NCI-H2029 treated with DMSO at 0.1 percent for 48 hours (cell line): ENCODE measurements at regions not wholly inside any gene's neighbourhood (a gene's known extent, or its start where the extent isn't known, plus 50 kb on each side); places are given as distances from the start of the nearest gene placed in this dataset.

Experiments
- DNase-seq: peaks from one replicate; lab custom pipeline; 2025; lab: John Stamatoyannopoulos, UW

DNA sequence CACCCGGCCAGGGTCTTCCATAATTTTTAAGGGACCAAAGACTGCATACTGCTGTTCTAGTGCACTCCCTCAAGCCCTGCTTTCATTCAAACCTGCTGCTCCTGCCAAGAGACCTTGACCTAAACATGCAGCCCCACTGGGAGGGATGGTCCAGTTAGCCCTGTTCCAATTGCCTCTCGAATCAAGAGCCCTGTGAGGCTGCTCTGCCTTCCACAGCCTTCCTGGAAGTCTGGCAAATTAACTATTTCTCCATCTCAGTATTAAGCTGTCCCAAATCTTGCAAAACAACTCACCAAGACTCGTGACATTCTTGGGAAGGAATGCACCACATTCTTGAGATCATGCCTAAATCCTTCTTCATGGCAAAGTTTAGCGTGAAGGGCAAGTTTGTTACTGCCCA, 231.3 kb downstream of the C1orf94 start:
- DNase-seq, result no peak

DNA sequence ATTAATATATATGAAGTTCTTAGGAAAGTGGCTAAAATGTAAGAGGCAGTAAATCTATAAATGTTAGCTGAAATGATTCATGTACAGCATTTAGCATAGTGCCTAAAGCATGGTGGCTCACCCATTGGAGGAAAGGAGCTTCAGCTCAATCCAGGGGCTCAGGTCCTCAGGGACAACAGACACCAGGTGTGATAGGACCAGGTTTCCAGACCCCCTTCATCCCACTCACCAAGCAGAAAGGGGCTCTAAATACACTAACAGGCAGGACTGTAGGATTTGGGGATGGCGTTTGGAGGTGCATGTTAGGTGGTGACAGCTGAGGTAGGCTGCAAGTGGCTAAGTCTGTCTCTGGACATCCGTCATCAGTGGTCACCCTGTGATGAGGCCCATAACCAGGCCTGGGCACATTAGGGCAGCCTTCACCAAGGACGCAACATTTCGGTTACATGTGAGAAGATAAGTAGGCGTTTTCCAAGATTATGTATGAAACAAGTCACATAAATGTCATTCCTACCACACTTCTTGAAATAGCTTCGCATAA, 233.1 kb downstream of the C1orf94 start:
- DNase-seq, result no peak

DNA sequence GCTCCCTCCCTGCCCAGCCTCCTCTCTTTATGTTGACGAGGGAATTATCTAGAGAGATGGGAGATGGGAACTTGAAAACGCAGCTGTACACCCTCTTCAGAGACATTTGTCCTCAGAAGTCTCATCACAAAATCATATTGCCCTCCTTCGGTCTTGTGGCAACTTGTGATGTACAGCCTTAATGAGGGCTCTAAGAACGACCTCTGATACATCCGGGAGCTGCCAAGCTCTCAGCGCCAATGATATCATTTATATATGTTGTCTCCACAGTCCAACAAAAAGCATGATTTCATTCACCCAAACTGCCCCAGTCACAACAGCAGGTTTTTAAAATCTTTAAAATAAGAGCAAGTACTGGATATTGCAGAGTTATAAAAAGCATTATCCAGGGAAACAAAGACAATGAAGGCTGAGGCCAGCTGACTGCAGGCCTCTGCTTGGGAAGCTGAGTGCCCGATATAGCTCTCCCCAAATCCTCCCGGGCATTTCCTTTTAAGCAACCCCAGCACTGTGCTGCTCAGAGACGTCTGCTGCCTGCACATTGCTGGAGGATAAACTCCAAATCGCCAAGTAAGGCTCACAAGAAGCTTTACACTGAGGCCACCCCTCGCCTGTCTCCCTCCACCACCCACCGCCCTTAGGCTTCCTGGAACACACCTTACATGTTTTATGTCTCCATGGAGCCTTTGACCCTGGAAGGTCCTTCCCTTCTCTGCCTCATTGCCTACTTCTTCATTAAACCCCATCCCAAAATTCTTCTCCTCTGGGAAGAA, 236.1 kb downstream of the C1orf94 start:
- no peak for DNase-seq

DNA sequence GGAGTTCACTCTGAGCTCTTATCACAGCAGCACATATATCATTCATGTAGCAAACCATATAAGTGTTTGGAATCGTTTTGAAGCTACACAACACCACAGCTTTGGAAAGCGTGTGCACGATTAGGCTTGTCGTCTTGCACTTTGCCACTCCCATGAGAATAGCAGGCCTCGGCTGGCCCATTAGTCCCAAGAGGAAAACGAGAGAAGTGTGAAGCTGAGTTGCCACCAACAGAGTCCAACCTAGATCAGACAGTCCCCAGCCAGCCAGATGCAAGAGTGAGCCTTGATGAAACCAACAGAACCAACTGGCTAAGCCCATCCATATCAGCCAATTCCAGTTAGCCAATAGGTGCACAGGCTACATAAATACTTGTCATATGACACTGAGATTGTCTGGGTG, 238.4 kb downstream of the C1orf94 start:
- no peak for DNase-seq

DNA sequence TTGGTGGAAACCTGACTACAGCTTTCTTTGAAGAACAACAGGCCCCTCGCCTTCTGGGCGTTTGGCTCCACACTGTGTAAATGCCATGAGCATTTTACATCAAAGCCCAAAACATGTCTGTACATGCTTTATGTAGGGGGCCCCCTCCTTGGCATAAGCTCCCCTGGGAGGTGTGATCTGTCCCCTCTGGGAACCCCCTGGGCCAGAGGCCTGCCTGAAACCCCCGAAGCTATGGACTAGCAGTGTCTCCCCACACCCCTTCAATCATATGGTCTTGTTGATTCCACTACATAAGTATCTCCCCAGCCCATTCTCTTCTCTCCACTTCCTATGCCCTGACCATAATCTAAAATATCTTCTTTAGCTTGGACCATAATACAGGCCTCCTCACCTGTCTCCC, 241.5 kb downstream of the C1orf94 start:
- no peak for DNase-seq

- no peak for DNase-seq
Observed at GRCh38 chr1:34419663-34420136, 243.0 kb downstream of the C1orf94 start.

DNA sequence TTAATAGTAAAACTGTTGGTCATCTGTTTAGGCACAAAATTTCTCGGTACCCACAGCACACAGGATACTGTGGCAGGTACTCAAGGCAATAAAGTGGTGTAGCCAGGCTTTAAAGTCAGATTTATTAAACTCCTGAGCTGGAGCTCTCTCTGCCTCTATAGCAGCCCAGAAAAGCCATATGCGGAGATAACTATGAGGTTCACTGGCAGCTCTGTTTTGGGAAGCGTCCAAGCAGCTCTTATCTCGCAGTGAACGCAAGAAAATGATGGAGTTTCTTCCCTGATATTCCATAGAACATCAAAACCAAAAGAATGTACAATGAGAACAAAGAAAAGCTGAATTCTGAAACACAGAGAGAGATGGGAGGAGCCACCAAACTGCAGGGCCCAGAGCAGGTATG, 248.3 kb downstream of the C1orf94 start:
- DNase-seq, result no peak

GRCh38 chr1:34425785-34426184, 249.1 kb downstream of the C1orf94 start:
- no peak for DNase-seq

GRCh38 chr1:34426325-34426896, 249.7 kb downstream of the C1orf94 start:
- no peak for DNase-seq

DNA sequence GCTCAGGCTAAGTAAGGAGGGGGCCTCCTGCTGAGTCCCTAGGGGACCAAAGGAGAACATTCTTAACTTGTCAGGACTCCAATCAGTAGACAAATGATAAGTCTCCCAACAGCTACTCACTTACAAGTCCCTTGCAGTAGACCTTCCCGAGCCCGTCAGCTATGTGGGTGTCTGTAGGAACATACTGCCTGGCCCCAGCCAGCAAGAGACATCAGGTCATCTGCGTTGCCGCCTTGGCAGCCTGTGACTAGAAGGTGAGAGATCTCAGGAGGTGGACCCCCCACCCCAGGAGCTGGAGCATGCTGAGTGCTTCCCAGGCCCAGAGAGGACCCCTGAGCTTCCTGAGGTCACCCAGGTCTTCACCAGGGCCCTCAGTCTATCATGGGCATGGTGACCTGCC, 250.5 kb downstream of the C1orf94 start:
- no peak for DNase-seq

GRCh38 chr1:34433099-34433498, 256.4 kb downstream of the C1orf94 start:
- no peak for DNase-seq

DNA sequence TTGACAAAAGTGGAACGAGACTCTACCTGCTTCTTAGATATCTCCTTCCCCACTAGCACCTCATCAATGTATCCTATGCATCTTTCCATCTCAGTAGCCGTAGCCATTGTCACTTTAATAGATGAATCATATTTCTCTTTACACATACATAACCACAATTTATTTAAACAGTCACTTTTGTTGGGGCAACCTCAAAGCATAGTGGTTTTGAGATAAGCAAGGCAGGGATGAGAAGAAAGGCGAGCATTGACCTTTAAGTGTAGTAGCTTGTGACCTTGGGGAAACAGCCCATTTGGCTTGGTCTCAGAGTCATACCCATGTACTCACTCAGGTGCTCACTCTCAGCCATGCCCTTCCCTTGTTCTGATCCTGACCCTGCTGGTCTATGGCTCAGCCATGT, 260.1 kb downstream of the C1orf94 start:
- no peak for DNase-seq

DNA sequence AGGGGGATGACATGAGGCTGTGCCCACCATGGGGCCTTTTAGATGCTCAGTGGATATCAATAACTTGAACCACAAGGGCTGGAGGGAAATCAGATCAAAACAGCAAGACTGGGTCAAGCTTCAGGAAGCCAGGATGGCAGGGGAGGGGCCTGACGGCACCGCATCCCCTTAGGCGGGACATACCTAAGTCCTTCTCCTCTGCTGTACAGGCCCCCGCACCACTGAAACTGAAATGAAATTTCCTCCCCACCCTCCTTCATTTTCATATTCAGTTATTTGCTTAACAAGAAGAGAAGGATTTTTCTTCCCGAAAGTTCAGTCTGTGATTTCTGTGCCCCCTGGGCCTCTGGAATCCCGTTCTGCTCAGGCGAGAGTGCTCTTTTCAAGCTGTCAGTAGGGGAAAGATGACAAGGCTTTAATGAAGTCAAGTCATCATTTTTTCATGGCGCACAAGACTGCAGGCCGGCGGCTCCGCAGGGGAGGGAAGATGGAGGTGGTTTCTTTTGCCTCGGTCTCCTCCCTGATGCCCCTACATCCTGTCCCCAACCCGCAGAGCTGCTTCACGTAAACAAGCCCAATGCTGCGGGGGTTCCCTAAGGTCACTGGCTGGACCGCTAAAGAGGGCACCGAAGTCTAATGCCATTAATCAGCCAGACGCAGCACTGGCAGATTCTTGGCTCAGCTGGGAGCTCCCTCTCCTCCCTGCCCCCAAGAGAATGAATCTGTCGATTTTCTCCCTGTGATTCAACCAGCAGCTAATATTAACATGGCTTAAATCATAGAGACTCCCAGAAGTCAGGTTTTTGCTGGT, 264.8 kb downstream of the C1orf94 start:
- DNase-seq, result no peak

- DNase-seq, result no peak
Observed at GRCh38 chr1:34444516-34444915, 267.8 kb downstream of the C1orf94 start.

DNA sequence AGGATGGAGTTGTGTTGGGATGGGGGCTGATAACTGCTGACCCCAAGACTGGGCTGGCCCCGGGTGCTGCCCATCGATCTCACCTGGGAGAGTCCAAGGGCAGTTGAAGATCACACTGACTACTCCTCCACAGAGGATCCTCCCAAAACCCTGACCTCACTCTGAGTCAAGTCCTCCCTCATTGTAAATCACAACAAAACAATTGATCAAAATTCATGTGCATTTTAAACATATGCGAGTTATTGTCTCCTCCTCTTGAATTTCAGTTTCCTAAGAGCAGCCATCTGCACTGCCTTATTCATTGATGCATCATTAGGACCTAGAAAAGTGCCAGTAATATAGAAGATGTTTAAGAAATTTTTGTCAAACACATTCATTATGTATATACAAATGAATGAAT, 273.6 kb downstream of the C1orf94 start:
- DNase-seq, result no peak

- no peak for DNase-seq
Observed at GRCh38 chr1:34452451-34452850, 275.7 kb downstream of the C1orf94 start.

DNA sequence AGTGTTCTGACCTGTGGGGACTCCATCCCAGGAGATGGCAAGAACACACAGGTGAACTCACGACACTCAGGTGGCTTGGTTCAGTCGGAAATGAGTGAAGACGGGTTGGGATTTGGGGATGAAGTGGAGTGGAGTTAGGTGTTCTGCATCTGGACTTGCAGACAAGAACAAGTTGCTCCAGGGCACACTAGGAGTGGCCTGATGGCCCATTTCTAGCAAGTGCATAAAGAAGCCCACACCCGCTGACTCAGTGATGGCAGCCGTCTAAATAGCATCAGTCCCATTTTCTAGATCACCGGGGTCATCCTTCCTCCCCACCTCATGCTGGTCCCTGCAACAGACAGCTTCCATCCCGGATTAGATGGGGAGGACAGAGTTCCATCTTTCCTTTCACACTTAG, 278.4 kb downstream of the C1orf94 start:
- no peak for DNase-seq

DNA sequence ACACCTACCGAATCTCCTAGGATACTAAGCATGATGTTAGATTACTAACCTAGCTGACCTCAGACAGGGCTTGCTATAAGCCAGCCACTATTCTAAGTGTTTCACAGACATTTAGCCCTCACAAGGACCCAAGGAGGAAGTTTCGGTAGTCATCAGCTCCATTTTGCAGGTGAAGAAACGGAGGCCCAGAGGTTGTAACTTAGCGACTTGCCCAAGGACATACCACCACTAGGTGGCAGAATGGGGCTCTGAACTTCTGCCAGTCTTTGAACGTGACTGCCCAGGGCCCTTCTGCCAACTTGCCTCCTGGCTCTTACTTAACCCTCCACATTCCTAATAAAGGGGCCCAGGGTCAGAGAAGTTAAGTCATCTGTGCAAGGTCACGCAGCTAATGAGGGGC, 283.5 kb downstream of the C1orf94 start:
- peak; percentile 34 for DNase-seq

GRCh38 chr1:34470401-34470800, 284.4 kb upstream of the GJB5 start:
- no peak for DNase-seq

DNA sequence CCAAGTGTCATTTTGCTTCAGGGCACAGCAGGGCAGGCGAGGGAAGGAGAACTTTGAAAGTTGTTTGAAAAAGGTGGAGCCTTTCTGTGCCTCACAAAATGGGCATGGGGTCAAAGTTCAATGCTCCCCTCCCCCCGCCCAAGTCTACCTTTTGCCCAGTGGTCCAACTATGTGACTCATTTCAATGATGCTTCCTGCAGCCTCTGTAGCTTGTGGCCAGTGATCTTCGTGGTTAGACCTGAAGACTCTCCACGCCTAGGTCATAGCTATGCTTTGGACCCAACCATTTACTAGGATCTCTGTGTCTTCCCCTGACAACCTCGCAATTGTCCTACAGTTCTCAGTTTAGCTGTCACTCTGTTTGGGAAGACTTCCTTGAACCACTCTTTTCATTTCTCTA, 280.3 kb upstream of the GJB5 start:
- no peak for DNase-seq

GRCh38 chr1:34476371-34476770, 278.5 kb upstream of the GJB5 start:
- DNase-seq, result no peak

- no peak for DNase-seq
Observed at GRCh38 chr1:34477632-34478141, 277.2 kb upstream of the GJB5 start.
